Pancreas (tissue), 10 donors: ENCODE measurements at regions not wholly inside any gene's neighbourhood (a gene's known extent, or its start where the extent isn't known, plus 50 kb on each side); places are given as distances from the start of the nearest gene placed in this dataset.
A peak's percentile ranks its signal among the peaks of the same experiment; 100 is the strongest.

Source experiments
- ATAC-seq, 4 donors: fragments of 200-7000 bp; cut with Tn5 transposase; one replicate each; pipeline versions ENCODE4 v1.8.0 to v1.9.1; 2020; ENCODE audit warnings: mild to moderate bottlenecking in 4 of 4, moderate library complexity in 4 of 4
- DNase-seq, 6 donors: peaks; one replicate each; pipeline ENCODE4 v3.0.0-alpha.2; 2020
- FAIRE-seq: peaks from 2 replicates; lab custom pipeline; 2012; peaks lifted over from hg19 to GRCh38; lab: Jason Lieb, UNC
- H3K27ac ChIP-seq, 4 donors: fragments of 200-600 bp; sonication (generic); 1 replicate in 3 of 4; 2 replicates in 1 of 4; pipeline versions ENCODE4 v1.5.0 to v1.8.0; 2020
- H3K27me3 ChIP-seq, 4 donors: fragments of 200-600 bp; one replicate each; pipeline ENCODE4 v1.8.0; 2021
- H3K36me3 ChIP-seq, 3 donors: fragments of 200-600 bp; sonication (generic) in 1 of 3; one replicate each; pipeline versions ENCODE4 v1.5.0 to v1.8.0; 2020 to 2021
- H3K4me1 ChIP-seq, 3 donors: fragments of 200-600 bp; one replicate each; pipeline ENCODE4 v1.8.0; 2021
- H3K4me3 ChIP-seq, 4 donors: fragments of 200-600 bp; sonication (generic) in 2 of 4; one replicate each; pipeline versions ENCODE4 v1.5.0 to v1.8.0; 2020 to 2021
- H3K9me3 ChIP-seq, 4 donors: fragments of 200-600 bp; one replicate each; pipeline ENCODE4 v1.8.0; 2021
- WGBS, 2 donors: extraction: QIAGEN DNeasy Blood & Tissue Kit; methylation state at CpG; one replicate each; pipeline ENCODE4 v1.1.7; 2013; 5-methylcytosine and 5-hydroxymethylcytosine counted together
- intact Hi-C, 3 donors: fragments of 100-400 bp; cut with DNase I; formaldehyde crosslinking; loops; one replicate each; pipeline versions ENCODE4 v1.11.1 to v1.14.2; 2022
- TF ChIP-seq, protein P1 (sequence below), 4 donors: fragments of 200-600 bp; sonication (generic) in 3 of 4; IDR thresholded peaks; one replicate each; pipeline versions ENCODE4 v1.5.0 to v1.8.0; 2021; ENCODE audit warnings: antibody characterized with exemption in 4 of 4
- donor health status: healthy with polysubstance abuse.
- donor health status: DM: no; HTN: no; CAD: no; lungs with moderate emphysema.
- donor health status: DM: no; HTN: no; CAD: no.
- donor health status: control.
- donor health status: control.
- donor health status: Bipolar disorder and iron deficiency.
- donor health status: DM: yes; HTN: yes; CAD: no.
- donor health status: DM: no; HTN: no; CAD: no.
- donor health status: DM: no; HTN: no; CAD: no.
- donor health status: DM: yes; HTN: yes; CAD: no.

- Histone ChIP-seq H3K9me3 (no peaks in the 10 kb centered on the region), H3K36me3 (no peaks in the 10 kb centered on the region), H3K4me1 (no peaks in the 10 kb centered on the region), H3K27ac (no peak overlapping the region), H3K27me3 (no peaks in the 10 kb centered on the region), H3K4me3 (no peak overlapping the region)
- 75 to 78% methylated on average over 37 of the region's 37 CpGs for WGBS, 2 donors
- FAIRE-seq (no peak), ATAC-seq (no peak), DNase-seq (peak in 1 of 6 donors; percentile 51)
- TF ChIP-seq, protein P1, sequence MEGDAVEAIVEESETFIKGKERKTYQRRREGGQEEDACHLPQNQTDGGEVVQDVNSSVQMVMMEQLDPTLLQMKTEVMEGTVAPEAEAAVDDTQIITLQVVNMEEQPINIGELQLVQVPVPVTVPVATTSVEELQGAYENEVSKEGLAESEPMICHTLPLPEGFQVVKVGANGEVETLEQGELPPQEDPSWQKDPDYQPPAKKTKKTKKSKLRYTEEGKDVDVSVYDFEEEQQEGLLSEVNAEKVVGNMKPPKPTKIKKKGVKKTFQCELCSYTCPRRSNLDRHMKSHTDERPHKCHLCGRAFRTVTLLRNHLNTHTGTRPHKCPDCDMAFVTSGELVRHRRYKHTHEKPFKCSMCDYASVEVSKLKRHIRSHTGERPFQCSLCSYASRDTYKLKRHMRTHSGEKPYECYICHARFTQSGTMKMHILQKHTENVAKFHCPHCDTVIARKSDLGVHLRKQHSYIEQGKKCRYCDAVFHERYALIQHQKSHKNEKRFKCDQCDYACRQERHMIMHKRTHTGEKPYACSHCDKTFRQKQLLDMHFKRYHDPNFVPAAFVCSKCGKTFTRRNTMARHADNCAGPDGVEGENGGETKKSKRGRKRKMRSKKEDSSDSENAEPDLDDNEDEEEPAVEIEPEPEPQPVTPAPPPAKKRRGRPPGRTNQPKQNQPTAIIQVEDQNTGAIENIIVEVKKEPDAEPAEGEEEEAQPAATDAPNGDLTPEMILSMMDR (IDR thresholded peaks at IDR 0.05), result no peak
- intact Hi-C loops, result loop anchor here in 1 of 3 donors (10.0 kb wide), 1 partner anchor 375 kb away; no protein-coding TSS in a partner anchor
Measured at GRCh38 chr12:111310076-111310870, 58.6 kb downstream of the PHETA1 start.

DNA sequence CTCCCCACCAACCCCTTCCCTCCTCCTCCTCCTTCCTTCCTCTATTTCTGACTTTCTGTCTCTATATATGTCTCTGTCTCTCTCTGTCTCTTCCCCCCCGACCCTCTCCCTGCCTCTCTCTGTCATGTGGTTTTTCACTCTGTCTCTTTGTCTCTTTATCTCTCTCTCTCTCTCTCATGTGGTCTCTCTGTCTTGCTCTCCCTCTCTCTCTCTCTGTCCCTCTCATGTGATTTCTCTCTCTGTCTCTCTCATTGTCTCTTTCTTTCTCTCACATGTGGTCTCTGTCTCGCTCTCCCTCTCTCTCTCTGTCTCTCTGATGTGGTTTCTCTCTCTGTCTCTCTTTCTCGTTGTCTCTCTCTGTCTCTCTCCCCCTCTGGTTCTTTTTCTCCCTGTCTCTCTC is 59.3 kb downstream of the PHETA1 start:
- Histone ChIP-seq H3K27me3 (no peaks in the 10 kb centered on the region), H3K36me3 (no peaks in the 10 kb centered on the region), H3K4me1 (no peaks in the 10 kb centered on the region), H3K4me3 (no peak overlapping the region), H3K9me3 (no peaks in the 10 kb centered on the region), H3K27ac (no peak overlapping the region)
- DNase-seq, result no peak
- intact Hi-C loops, result loop anchor here (5.0 to 10.0 kb wide), 3 partner anchors 285 to 375 kb away; no protein-coding TSS in a partner anchor
- no peak for ATAC-seq
- FAIRE-seq, result no peak
- TF ChIP-seq, protein P1 (IDR thresholded peaks at IDR 0.05), result no peak
- 55% methylated on average over 3 of the region's 3 CpGs for WGBS, 2 donors

GRCh38 chr12:111308473-111308872 is 60.4 kb downstream of the PHETA1 start:
- intact Hi-C loops, result loop anchor here (5.0 to 10.0 kb wide), 3 partner anchors 284 to 374 kb away; no protein-coding TSS in a partner anchor
- Histone ChIP-seq H3K4me1 (no peaks in the 10 kb centered on the region), H3K27me3 (no peaks in the 10 kb centered on the region), H3K27ac (no peak overlapping the region), H3K4me3 (no peak overlapping the region), H3K9me3 (no peaks in the 10 kb centered on the region), H3K36me3 (no peaks in the 10 kb centered on the region)
- no peak for FAIRE-seq
- no peak for ATAC-seq
- WGBS, 2 donors, result 79 to 83% methylated on average over 7 of the region's 7 CpGs
- DNase-seq, result no peak
- TF ChIP-seq, protein P1 (IDR thresholded peaks at IDR 0.05), result no peak

DNA sequence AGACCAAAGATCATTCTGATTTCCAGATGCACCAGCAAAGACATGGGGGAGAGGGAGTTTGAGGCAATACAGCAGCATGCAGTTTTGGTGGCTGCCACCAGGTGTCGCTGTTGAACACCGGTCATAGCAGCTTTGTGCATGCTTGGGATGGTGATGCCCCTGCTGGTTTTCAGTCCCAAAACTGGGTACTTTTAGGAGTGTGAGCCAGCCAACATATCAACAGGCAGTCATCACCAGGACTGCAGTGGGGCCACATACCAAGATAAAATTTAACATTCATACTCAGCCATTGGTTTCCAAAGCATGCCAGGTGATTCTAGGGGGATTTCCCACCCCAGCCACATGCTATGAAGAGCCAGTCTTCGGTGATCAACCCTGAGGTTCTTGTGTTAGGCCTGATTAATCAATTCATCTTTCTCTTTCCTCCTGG is 64.2 kb downstream of the PHETA1 start:
- Histone ChIP-seq H3K4me3 (no peak overlapping the region), H3K9me3 (no peaks in the 10 kb centered on the region), H3K4me1 (no peaks in the 10 kb centered on the region), H3K36me3 (no peaks in the 10 kb centered on the region), H3K27me3 (no peaks in the 10 kb centered on the region), H3K27ac (no peak overlapping the region)
- DNase-seq (no peak), FAIRE-seq (no peak), ATAC-seq (no peak)
- 43 to 56% methylated on average over 3 of the region's 3 CpGs for WGBS, 2 donors
- TF ChIP-seq, protein P1 (IDR thresholded peaks at IDR 0.05), result peak in 3 of 4 donors; percentile 8 to 32 (median 18)
- intact Hi-C loops, result loop anchor here (5.0 to 10.0 kb wide), 3 partner anchors 280 to 370 kb away; no protein-coding TSS in a partner anchor

DNA sequence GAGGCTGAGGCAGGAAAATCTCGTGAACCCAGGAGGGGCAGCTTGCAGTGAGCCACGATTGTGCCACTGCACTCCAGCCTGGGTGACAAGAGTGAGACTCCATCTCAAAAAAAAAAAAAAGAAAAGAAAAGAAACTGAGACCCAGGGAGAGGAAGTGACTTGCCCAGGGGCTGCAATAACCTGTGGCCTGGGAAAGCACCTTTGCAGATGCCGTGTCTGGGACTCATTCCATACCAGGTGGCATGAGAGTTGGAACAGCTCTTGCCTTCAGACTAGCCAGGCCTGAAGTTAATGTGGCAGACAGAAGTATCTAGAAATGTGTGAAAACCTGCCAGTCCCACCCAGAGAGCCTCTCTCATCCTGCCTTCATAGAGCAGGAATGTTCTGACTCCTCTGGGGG is 65.4 kb downstream of the PHETA1 start:
- no peak overlapping the region for H3K27ac ChIP-seq
- no peaks in the 10 kb centered on the region for H3K9me3 ChIP-seq
- no peaks in the 10 kb centered on the region for H3K4me1 ChIP-seq
- TF ChIP-seq, protein P1 (IDR thresholded peaks at IDR 0.05), result no peak
- WGBS, 2 donors, result 65 to 74% methylated on average over 3 of the region's 3 CpGs
- no peaks in the 10 kb centered on the region for H3K36me3 ChIP-seq
- no peaks in the 10 kb centered on the region for H3K27me3 ChIP-seq
- ATAC-seq (no peak), FAIRE-seq (no peak), DNase-seq (no peak)
- intact Hi-C loops, result loop anchor here in 2 of 3 donors (10.0 kb wide), 2 partner anchors 279 to 369 kb away; no protein-coding TSS in a partner anchor
- no peak overlapping the region for H3K4me3 ChIP-seq
